ENCODE measurements at regions not wholly inside any gene's neighbourhood (a gene's known extent, or its start where the extent isn't known, plus 50 kb on each side); places are given as distances from the start of the nearest gene placed in this dataset.
"Not testable (repeated sequence)": the region's sequence is repeated elsewhere in the genome, so short reads cannot be mapped to it uniquely, and the experiment has no call there.

DNA sequence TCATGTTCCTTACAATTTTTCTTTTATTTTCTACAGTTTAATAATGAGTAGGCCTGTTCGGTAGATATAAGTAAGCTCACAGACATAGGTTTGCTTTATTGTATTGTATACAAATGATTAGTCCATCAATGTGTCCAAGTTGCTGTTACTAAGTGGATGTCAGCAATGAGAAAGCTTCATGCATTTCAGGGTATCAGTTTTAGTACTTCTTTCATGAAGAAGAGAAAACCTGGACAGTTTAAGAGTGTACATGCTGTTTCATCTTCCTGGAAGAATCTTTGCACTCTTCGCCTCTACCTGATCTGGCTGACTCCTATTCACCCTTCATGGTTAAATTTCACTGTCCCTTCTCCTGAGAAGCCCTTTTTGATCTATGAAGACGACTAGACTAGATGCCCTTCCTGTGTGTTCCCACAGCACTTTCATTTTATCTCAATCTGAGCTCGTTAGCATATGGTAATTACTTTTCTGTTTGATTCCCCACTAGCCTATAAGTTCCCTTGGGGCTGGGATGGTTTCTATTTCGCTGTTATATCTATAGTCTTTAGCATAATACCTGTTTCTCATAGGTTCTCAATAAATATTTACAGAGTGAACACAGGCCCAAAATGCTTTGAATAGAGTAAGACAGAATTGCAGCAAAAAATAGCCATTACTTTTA, 70.7 kb downstream of the CETN3 start:
- DNase-seq, result no peak

DNA sequence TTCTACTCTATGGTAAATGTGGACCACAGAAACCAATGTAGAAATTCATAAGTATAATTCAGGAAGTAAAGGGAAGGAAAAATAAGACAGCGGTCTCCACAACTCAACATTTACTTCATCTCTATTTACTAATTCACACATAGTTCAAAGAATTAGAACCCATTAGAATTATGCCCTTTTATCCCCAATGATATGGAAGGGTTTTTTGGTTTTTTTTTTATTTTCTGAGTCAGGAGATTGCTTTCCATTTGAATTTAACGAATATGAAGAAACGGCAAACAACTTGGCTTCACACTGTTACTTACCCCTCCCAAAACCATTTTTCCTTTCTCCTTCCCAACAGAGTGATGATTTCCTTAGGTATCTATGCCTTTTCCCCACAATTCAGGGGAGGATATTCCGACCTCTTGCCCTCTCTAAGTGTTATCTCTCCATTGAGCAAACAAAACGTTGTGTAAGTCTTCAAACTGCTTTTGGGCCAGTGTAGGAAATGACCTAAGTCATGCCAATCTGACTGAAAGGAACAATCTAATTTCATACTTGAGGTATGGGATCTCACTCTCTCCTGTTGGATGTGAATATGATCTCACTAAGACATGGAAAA, 72.0 kb downstream of the CETN3 start:
- DNase-seq, result no peak

DNA sequence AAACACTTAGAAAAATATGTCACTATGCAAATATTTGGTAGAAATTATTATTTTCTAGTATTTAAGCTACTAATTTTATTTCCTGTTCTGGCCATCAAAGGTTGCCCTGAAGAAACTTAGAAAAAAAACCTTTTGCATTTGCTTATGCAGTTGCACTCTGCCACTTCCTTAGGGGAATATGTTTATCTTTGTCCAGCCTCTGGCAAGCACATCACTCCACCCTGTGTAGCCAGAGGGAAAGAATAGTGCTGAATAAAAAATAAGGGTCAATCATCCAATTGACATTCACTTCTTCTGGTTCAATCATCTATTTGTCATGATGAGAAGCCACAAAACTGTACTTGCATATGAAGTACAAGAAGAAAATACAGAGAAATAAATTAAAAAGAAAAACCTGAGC, 72.8 kb downstream of the CETN3 start:
- DNase-seq, result no peak

DNA sequence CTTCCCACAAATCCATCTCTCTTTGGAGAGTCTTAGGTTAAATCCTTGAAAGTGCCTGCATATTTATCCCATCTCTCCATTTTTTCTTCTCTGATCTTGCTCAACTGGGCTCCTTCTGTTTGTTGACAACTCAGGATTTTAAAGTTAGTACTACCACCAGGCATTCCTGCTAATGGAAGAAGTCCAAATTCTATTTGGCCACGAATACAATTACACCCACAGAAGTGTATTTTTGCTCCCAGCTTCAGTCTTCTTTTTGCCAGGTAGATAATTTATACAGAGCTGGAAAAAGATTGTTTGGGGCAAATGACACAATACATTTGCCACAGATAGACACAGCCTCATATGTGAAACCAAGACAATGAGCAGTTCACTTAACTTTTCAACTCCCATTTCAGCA, 74.8 kb downstream of the CETN3 start:
- no peak for DNase-seq

DNA sequence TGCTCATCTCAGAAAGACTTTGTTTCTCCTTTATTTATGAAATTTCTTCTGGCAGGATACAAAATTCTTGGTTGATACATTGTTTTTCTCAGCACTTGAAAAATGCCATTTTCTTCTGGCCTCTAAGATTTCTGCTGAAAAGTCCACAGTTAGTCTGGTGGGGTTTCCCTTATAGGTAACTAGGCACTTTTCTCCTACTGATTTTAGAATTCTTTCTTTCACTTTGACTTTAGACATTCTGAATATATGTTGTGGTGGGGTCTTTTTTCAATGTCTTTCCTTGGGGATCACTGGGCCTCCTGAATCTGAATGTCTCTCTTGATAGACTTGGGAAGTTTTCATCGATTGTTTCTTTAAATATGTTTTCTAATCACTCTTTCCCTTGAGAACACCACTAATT, 79.6 kb downstream of the CETN3 start:
- no peak for DNase-seq

GRCh38 chr5:90326995-90327394, 82.6 kb downstream of the CETN3 start:
- no peak for DNase-seq

- DNase-seq, result no peak
These were observed 84.5 kb downstream of the CETN3 start for GRCh38 chr5:90325093-90325492.

- not testable (repeated sequence) for DNase-seq
These were observed 89.2 kb downstream of the CETN3 start for GRCh38 chr5:90320348-90320747.

DNA sequence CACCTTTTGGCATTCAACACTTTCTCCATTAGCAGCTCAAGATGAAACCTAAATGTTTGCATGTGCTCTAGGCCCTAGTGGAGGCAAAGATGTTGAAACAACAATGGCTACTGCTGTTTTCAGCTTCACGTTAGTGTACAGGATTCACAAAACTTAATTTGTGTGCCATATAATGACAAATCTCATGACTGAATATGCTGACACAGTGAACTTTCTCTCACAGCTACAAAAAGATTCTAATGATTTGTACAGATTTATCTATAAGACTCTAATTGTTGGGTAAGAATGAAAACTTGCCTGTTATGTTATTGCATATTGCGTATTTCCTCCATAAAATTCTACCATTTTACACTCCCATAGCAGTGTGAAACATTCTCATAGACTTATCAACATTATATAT, 97.5 kb downstream of the CETN3 start:
- no peak for DNase-seq

GRCh38 chr5:90311401-90311800, 98.2 kb downstream of the CETN3 start:
- no peak for DNase-seq

- no peak for DNase-seq
These were observed 100.6 kb downstream of the CETN3 start for GRCh38 chr5:90308787-90309585.

DNA sequence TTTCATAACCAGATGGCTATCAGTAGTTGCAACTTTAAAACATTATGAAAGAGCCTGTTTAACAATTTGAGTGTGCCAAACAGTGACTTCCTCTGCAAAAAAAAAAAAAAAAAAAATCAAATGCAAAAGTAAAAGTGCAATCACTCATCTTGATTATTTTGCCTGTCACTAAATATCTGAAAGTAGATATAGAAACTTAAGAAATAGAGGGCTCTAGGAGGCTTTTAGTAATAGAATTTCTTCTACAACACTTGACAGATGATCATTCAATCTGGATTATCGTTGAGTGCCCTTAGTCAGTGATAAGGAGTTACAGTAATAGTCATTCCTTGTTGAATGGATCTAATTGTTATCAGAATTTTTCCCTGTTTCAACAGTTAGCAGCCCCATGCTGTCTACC, 101.8 kb downstream of the CETN3 start:
- DNase-seq, result no peak

DNA sequence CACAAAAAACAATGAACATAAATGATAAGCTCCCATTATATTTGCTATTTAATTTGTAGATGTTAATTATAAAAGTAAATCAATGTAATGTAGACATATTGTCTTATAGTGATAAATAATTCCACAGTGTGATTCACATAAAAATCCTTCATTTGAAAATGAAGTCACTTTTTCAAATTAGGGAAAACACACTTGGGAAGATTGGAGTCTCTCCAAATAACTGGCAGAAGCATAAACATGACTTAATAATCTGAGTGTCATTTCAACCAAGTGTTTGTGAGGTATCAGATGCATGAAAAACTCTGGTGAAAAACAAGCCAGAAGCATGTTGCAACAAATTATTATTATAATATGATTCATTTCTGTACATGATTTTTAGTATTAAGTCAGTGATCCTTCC, 102.2 kb downstream of the CETN3 start:
- no peak for DNase-seq

DNA sequence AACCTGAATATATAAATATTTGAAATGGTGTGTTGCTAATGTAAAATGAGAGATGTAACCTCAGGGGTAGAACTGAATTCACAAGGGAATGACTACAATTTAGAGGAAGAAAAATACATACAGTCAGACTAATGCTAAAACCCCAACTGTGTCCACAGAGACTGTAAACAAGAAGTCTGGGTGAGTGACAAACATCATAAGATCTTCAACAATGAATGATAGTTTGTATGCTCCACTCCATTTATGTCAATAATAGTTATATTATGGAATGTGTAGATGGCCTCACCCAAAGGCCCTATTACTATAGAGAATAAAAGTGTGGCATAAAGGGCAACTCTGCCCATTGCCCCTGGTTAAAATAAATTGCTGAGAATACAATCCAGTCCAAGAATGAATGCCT, 102.9 kb downstream of the CETN3 start:
- no peak for DNase-seq

DNA sequence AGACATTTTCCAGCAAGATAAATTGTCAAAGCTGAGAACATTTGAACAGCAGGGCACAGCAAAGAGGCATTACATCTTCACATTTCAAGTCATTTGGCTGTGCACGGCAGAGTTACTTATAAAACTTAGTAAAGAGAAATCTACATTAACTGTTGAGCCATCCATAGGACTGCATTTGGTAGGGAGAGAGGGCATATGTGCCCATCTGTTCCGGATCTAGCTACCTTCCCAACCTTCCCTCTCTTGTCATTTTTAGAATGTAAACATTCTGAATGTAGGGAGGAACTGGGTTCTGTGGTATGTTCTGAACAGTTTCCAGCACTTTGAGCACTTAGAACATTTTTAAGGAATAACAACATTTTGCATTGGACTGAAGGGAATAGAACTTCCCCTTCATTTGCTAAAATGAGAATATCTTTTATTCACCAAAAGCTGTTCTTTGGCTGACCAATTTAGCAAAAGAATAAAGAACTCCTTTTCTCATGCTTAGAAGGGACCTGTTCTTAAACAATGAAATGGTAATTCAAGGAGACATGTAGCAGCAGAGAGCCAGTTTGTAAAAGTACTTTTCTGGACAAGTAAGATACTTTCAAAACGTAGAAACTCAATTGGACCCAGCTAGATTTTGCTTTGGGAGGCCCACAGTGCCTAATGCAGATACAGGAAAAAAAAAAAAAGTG, 104.4 kb downstream of the CETN3 start:
- DNase-seq, result no peak

GRCh38 chr5:90301248-90301647, 108.3 kb downstream of the CETN3 start:
- no peak for DNase-seq

GRCh38 chr5:90297045-90297764, 112.4 kb downstream of the CETN3 start:
- no peak for DNase-seq

DNA sequence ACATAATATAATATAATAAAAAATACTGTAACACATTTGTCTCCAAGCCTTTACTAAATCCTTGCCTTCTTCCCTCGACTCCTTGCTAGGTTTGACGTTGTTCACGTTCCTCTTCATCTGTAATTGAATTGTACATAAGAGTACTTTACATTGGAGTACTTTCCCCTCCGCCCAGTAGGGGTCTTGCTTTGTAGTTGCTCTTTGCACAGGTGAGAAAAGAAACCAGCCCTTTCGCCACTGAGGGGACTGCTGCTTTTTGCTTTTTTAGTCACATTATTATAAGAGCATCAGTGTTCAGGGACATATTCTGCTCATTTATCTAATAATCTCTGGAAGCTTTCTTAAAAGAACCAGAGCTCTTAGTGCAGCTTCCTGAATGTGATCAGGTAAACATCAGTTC, 115.0 kb downstream of the CETN3 start:
- DNase-seq, result no peak

GRCh38 chr5:90293931-90294330, 115.6 kb downstream of the CETN3 start:
- DNase-seq, result no peak

DNA sequence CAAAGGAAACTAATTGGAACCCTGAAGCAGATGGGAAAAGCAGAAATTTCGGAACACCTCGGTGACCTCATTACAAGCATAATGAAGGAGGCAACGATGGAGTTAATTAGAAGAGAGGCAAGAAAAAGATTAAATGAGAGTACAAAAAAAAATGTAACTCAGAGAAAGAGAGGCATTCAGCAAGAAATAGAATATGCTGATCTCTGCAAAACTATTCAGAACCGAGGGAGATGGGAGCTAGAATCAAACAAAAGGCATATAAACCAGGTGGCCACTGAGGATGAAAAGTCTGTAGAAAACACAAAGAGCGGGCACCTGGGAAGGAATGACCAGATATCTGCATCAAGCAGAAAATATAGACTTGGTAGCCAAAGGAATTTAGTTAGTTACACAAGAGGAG, 118.9 kb downstream of the CETN3 start:
- no peak for DNase-seq

DNA sequence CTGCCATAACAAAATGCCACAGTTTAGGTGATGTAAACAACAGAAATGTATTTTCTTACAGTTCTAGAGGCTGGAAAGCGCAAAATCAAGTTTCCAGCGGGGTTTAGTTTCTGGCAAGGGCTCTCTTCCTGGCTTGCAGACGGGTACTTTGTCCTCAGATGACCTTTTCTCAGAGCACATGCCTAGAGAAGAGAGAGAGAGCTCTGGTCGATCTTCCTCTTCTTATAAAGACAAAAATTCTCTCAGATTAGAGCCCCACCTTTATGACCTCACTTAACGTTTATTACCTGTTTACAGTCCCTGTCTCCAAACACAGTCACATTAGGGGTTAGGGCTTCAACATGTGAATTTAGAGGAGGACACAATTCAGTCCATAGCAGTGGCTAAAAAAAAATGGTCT, 119.7 kb downstream of the CETN3 start:
- no peak for DNase-seq

- DNase-seq, result no peak
These were observed 122.5 kb downstream of the CETN3 start for GRCh38 chr5:90287036-90287435.

DNA sequence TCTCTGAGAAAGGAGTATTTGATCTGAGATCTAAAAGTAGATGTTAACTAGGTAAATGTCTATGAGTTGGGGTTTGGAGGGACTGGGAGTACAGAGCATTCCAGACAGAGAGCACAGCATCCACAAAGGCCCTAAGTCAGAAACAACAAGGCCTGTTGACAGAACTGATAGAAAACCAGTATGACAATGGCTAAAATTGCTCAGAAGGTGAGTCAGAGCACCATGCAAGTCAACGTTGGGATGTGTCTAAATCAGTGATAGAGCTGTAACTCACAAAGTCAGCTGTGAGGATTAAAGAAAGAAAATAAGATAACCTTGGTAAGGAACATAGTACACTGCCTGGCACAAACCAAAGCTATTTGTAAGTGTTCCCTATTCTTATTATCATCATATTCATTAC, 124.0 kb downstream of the CETN3 start:
- no peak for DNase-seq

Data from COR-L47 (cell line).